NCI-H526 (cell line): ENCODE measurements at regions not wholly inside any gene's neighbourhood (a gene's known extent, or its start where the extent isn't known, plus 50 kb on each side); places are given as distances from the start of the nearest gene placed in this dataset.

Experiments used
- DNase-seq, 2 experiments: peaks; one replicate each; lab custom pipeline; 2025; lab: John Stamatoyannopoulos, UW

- DNase-seq: no peak
Observed at GRCh38 chr4:18248611-18249010, 227.1 kb upstream of the LCORL start.

GRCh38 chr4:18247189-18247588, 225.6 kb upstream of the LCORL start:
- no peak for DNase-seq

DNA sequence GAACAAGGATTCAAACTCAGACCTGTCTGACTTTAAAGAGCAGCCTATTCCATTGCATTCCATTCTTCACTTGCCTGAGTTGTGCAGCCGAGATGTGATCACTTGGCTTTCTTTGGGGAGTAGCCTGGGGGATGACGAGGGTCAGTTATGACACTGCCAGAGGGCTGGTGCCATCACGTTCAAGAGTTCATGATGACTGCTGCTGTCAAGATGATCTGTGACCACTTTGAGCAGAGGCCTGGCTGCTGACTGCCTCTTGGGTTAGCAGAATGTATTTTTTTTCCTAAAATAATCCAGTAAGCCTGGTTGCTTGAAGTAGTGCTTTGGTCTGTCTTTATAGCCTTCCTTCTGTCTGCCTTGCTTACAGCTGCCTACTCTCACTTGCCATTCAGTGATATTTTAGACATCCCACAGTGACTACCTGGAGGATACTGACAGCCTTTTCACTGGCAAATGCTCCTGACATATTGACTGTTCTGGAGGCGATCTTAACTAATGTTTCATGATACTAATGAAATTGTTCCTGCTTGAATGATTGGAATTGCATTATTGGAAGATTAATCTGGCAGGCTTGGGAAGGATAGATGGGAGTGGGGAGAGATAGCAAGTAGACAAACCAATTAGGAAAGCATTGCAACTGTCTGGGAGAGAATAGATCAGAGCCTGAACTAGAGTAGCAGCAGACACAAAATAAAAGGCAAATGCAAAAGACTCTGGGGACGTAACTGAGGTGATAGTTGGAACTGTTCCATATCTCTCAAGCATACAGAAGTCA, 221.6 kb upstream of the LCORL start:
- DNase-seq: no peak

DNA sequence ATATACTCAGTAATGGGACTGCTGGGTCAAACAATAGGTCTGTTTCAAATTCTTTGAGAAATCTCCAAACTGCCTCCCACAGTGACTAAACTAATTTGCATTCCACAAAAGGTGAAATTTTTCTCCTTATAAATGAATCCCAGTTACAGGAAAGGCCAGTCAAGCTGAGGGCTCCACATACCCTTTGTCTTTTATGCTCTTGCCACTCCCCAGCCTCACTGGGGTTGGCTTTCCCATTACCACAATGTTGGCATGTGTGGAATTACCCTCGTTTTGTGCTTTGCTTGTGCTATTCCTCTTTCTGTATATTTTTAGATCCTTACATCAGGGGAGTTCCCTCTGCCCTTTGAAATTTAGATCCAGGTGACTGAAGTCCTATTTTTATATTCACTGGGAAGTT, 220.2 kb upstream of the LCORL start:
- DNase-seq: no peak

- no peak for DNase-seq
Observed at GRCh38 chr4:18234108-18234507, 212.6 kb upstream of the LCORL start.

- DNase-seq: no peak
Observed at GRCh38 chr4:18231726-18232125, 210.2 kb upstream of the LCORL start.

DNA sequence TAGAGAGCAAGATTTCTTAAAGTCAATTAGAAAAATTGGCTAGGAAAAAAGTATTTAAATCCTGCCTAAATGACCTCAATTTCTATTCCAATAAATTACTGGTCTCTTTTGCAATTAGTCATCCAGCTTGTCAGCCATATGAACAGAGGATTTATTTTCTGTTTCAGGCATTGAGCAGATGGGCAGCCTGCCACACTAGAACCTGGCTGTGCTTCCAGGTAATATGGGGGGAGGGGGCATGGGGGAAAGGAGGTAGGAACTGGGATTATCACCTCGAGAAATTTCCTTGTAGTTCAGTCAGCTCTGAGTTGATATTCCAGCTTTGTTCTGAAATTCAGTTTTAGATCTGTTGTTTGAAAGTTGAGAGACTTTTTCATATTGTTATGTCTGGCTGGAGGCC, 206.3 kb upstream of the LCORL start:
- no peak for DNase-seq

- no peak for DNase-seq
Observed at GRCh38 chr4:18214411-18215055, 193.0 kb upstream of the LCORL start.

DNA sequence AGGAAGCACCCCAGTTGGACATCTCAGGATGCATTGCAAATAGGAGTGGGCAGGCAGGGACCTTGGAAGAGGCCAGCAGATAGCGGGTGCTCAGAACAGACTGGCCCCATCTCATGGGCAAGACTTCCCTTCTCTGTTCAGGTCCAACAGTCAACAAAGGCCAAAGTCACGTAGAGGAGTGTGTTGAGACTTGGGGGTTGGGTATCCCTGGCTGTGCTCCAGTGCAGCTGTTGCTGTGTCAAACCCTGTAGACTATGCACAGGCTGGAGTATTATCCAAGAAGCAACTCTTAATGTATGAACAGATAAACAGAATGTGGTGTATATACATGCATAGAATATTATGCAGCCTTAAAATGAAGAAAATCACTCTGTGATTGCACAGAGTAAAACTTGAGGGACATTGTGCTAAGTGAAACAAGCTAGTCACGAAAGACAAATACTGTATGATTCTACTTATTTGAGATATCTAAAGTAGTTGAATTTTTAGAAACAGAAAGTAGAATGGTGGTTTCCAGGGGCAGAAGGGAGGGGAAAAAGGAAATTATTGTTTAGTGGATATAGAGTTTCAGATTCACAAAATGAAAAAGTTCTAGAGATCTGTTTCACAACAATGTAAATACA, 192.1 kb upstream of the LCORL start:
- DNase-seq: no peak

GRCh38 chr4:18209448-18209847, 187.9 kb upstream of the LCORL start:
- no peak for DNase-seq

DNA sequence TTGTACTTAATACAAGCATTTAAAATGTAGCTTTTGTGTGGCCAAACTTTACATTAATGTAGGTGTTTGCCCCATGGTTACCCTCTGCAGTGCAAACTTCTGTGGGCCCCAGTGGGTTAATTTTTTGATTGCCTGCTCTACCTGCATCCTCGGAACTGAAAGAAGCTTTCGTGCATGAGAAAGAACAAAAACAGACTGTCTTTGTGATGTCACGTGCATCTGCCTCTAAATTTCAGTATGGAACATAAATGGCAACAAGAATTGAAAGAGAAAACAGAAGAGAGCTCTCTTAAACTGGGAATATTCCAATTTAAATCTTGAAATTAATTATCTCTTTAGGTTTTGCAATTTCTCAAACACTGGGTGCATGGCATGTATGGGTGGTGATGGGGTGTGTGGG, 182.4 kb upstream of the LCORL start:
- DNase-seq: no peak

DNA sequence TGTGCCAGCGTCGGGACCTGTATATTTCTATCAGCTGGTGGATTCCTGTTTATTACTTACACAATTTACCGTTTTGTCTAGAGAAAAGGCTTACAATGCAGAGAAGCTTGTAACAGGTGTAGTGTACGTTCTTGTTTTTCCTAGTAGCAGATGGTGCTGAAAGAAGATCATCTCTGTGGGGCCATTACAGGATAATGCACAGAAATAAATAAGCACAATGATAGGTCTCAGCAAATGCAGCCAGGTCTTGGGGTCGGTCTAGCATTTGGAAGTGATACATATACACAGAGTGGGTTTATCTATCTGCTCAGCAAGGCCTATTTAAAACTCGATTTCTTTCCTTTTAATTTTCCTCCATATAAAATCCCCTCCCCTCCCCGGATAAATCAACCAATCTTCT, 180.9 kb upstream of the LCORL start:
- no peak for DNase-seq

- DNase-seq: no peak
Observed at GRCh38 chr4:18201885-18202284, 180.3 kb upstream of the LCORL start.

GRCh38 chr4:18198653-18199052, 177.1 kb upstream of the LCORL start:
- DNase-seq: no peak

DNA sequence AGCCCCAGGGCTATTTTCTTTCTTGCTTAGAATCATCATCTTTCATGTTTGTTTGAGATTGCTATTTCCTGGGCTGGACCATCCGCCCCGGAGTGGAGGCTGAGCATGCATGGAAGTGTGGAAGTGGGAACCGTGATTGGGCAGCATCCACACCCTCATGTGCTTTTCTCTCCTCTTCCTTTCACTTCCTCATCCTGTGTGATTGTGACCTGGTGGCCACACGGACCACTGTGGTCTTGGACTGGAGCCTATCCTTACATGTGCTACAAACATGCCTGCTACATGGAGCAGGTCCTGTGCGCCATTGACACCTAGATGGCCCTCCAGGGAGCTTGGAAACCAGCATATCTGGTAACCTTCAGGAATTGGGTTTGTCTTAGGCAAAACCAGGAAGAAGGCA, 175.9 kb upstream of the LCORL start:
- no peak for DNase-seq

GRCh38 chr4:18194278-18194677, 172.7 kb upstream of the LCORL start:
- no peak for DNase-seq

- DNase-seq: no peak
Observed at GRCh38 chr4:18192901-18193300, 171.3 kb upstream of the LCORL start.

- no peak for DNase-seq
Observed at GRCh38 chr4:18185491-18185890, 163.9 kb upstream of the LCORL start.

DNA sequence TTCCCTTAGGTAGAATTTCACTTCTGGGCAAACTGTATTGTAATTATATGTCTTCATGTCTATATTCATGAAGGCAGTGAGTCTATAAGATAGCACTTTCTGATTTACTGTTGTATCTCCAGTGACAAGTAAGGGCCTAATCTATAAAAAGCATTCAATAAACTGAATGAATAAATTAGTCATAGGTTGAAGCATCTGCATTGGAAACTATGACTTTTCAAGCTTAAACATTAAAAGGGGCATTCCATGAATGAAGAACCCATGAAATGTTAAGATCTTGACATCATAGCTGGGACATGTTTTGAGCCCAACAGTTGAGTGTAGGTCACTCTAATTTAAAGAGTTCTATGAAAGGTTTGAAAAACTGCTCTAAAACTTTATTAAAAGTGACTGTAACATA, 159.3 kb upstream of the LCORL start:
- no peak for DNase-seq

DNA sequence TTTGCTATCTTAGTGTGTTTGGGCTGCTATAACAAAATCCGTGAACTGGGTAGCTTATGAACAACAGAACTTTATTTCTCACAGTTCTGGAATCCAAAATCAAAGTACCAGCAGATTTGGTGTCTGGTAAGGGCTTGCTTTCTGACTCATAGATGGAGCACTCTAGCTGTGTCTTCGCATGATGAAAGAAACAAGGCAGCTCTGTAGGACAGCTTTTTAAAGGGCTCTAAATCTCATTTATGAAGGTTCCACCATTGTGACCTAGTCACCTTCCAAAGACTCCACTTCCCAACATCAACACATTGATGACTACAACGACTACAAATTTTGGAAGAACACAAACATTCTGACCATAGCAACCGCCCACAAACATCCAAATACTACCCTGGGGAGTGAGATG, 158.6 kb upstream of the LCORL start:
- DNase-seq: no peak

GRCh38 chr4:18171896-18172295, 150.3 kb upstream of the LCORL start:
- no peak for DNase-seq

- no peak for DNase-seq
Observed at GRCh38 chr4:18167831-18168230, 146.3 kb upstream of the LCORL start.

DNA sequence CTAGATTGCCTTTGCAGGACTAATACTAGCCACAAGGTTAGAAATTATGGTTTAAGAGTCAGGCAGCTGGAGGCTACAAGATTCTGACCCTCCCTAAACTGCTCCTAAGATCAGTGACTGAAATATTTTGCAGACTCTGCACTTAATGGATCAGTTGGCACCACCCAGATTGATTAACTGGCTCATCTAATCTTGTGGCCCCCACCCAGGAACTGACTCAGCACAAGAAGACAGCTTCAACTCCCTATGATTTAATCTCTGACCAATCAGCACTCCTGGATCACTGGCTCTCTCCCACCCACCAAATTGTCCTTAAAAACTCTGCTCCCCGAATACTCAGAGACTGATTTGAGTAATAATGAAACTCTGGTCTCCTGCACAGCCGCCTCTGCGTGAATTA, 145.4 kb upstream of the LCORL start:
- DNase-seq: no peak
